ENCODE measurements at regions not wholly inside any gene's neighbourhood (a gene's known extent, or its start where the extent isn't known, plus 50 kb on each side); places are given as distances from the start of the nearest gene placed in this dataset.

DNA sequence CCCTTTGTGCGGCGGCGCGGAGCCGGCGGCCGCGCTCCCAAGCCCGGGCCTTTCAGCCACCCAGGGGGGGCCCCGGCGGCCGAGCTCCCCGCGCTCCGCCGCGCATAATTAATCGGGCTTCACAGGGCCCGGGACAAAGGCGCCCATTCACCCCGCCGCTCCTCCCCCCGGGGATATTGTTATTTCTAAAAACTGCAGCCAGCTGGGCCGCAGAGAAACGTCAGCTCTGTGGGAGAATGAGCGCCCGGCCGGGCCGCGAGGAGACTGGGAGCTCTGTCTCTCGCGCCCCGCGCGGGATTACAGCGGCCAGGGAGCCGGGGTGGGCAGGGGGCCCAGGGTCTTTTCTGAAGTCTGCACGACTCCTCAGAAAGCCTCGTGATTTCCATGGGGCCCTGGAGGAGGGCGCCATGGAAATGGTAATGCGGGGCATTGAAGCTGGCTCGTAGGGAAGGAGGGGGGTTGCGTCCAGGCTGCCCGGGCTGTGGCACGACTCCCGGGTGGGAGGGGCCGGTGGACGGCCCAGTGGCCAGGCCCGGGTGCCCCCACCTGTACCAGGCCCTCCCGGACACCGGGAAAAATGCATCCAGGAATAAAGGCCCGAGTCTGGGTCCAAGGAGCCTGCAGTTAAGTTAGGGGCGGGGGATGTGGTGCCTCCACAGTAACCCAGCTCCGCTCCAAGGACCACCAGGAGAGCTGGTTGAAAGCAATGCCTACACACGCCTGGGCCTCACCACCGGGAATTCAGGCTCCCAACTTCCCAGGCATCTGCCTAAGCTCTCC lies 125.3 kb downstream of the ZFP36L2 start:
- Mint-ChIP-seq H3K27me3 (ENCODE audit: insufficient read depth, low read depth, poor library complexity) (peaks cover 33% of the 10 kb centered on the region), H3K27ac (no peak overlapping the region), H3K4me3 (peak overlapping the region; percentile 60), H3K36me3 (ENCODE audit: low read depth) (peaks cover 7% of the 10 kb centered on the region), H3K4me1 (peaks cover 35% of the 10 kb centered on the region), H3K9me3 (peaks cover 23% of the 10 kb centered on the region)
- ATAC-seq = peak; percentile 80
- Histone ChIP-seq H3K27ac (ENCODE audit: low read depth) (peak overlapping the region; percentile 91), H3K4me2 (peak overlapping the region; percentile 86), H2AFZ (peak overlapping the region; percentile 95), H3K4me1 (ENCODE audit: insufficient read depth) (peaks cover 21% of the 10 kb centered on the region; the same call in 1 of the 2 replicates), H3K79me2 (replicated peaks; ENCODE audit: insufficient read depth) (no peaks in the 10 kb centered on the region), H3K27me3 (ENCODE audit: insufficient read depth) (peaks cover 8% of the 10 kb centered on the region; the same call in 1 of the 2 replicates), H3K36me3 (ENCODE audit: insufficient read depth) (no peaks in the 10 kb centered on the region), H3F3A (replicated peaks; ENCODE audit: low read depth) (no peaks in the 10 kb centered on the region), H3K9me2 (ENCODE audit: insufficient read depth) (no peaks in the 10 kb centered on the region), H3K4me3 (peak overlapping the region; percentile 68), H4K20me1 (replicated peaks; ENCODE audit: insufficient read depth) (no peaks in the 10 kb centered on the region)
- no peak for TF ChIP-seq NANOG (IDR thresholded peaks at IDR 0.05; ENCODE audit: borderline replicate concordance)
- no peak for TF ChIP-seq STAT1 (IDR thresholded peaks at IDR 0.05; ENCODE audit: unreplicated experiment)
- TF ChIP-seq, protein P1, sequence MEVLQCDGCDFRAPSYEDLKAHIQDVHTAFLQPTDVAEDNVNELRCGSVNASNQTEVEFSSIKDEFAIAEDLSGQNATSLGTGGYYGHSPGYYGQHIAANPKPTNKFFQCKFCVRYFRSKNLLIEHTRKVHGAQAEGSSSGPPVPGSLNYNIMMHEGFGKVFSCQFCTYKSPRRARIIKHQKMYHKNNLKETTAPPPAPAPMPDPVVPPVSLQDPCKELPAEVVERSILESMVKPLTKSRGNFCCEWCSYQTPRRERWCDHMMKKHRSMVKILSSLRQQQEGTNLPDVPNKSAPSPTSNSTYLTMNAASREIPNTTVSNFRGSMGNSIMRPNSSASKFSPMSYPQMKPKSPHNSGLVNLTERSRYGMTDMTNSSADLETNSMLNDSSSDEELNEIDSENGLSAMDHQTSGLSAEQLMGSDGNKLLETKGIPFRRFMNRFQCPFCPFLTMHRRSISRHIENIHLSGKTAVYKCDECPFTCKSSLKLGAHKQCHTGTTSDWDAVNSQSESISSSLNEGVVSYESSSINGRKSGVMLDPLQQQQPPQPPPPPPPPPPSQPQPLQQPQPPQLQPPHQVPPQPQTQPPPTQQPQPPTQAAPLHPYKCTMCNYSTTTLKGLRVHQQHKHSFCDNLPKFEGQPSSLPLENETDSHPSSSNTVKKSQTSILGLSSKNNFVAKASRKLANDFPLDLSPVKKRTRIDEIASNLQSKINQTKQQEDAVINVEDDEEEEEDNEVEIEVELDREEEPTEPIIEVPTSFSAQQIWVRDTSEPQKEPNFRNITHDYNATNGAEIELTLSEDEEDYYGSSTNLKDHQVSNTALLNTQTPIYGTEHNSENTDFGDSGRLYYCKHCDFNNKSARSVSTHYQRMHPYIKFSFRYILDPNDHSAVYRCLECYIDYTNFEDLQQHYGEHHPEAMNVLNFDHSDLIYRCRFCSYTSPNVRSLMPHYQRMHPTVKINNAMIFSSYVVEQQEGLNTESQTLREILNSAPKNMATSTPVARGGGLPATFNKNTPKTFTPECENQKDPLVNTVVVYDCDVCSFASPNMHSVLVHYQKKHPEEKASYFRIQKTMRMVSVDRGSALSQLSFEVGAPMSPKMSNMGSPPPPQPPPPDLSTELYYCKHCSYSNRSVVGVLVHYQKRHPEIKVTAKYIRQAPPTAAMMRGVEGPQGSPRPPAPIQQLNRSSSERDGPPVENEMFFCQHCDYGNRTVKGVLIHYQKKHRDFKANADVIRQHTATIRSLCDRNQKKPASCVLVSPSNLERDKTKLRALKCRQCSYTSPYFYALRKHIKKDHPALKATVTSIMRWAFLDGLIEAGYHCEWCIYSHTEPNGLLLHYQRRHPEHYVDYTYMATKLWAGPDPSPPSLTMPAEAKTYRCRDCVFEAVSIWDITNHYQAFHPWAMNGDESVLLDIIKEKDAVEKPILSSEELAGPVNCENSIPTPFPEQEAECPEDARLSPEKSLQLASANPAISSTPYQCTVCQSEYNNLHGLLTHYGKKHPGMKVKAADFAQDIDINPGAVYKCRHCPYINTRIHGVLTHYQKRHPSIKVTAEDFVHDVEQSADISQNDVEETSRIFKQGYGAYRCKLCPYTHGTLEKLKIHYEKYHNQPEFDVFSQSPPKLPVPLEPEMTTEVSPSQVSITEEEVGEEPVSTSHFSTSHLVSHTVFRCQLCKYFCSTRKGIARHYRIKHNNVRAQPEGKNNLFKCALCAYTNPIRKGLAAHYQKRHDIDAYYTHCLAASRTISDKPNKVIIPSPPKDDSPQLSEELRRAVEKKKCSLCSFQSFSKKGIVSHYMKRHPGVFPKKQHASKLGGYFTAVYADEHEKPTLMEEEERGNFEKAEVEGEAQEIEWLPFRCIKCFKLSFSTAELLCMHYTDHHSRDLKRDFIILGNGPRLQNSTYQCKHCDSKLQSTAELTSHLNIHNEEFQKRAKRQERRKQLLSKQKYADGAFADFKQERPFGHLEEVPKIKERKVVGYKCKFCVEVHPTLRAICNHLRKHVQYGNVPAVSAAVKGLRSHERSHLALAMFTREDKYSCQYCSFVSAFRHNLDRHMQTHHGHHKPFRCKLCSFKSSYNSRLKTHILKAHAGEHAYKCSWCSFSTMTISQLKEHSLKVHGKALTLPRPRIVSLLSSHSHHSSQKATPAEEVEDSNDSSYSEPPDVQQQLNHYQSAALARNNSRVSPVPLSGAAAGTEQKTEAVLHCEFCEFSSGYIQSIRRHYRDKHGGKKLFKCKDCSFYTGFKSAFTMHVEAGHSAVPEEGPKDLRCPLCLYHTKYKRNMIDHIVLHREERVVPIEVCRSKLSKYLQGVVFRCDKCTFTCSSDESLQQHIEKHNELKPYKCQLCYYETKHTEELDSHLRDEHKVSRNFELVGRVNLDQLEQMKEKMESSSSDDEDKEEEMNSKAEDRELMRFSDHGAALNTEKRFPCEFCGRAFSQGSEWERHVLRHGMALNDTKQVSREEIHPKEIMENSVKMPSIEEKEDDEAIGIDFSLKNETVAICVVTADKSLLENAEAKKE (CRISPR knock-in tag; IDR thresholded peaks at IDR 0.05) = peak; percentile 70
- TF ChIP-seq, protein P2, sequence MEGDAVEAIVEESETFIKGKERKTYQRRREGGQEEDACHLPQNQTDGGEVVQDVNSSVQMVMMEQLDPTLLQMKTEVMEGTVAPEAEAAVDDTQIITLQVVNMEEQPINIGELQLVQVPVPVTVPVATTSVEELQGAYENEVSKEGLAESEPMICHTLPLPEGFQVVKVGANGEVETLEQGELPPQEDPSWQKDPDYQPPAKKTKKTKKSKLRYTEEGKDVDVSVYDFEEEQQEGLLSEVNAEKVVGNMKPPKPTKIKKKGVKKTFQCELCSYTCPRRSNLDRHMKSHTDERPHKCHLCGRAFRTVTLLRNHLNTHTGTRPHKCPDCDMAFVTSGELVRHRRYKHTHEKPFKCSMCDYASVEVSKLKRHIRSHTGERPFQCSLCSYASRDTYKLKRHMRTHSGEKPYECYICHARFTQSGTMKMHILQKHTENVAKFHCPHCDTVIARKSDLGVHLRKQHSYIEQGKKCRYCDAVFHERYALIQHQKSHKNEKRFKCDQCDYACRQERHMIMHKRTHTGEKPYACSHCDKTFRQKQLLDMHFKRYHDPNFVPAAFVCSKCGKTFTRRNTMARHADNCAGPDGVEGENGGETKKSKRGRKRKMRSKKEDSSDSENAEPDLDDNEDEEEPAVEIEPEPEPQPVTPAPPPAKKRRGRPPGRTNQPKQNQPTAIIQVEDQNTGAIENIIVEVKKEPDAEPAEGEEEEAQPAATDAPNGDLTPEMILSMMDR (conservative IDR thresholded peaks at IDR 0.05; ENCODE audit: low read depth in 2 of 2) = no peak
- TF ChIP-seq CREB1 (CRISPR knock-in tag; IDR thresholded peaks at IDR 0.05; ENCODE audit: low read depth) = peak; percentile 69
- peak; percentile 79 for DNase-seq (ENCODE audit: low spot score)

All from GM23338 (cell line).